OCI-LY1 (cell line): ENCODE measurements at regions not wholly inside any gene's neighbourhood (a gene's known extent, or its start where the extent isn't known, plus 50 kb on each side); places are given as distances from the start of the nearest gene placed in this dataset.

ENCODE experiments used
- H2AFZ ChIP-seq: fragments of 200-600 bp; sonication (generic), shearing (Covaris generic); 2 replicates; pipeline ENCODE4 v1.6.0; 2014; ENCODE audit warnings: antibody characterized with exemption, mild to moderate bottlenecking, low read length
- H3F3A ChIP-seq: fragments of 200-600 bp; sonication (generic), shearing (Covaris generic); 2 replicates; pipeline ENCODE4 v1.6.0; 2014; ENCODE audit warnings: mild to moderate bottlenecking, antibody characterized with exemption, low read length, moderate library complexity; ENCODE audit not compliant: insufficient read depth
- H3K27ac ChIP-seq: fragments of 200-600 bp; sonication (generic); 2 replicates; pipeline ENCODE4 v1.5.1; 2014; ENCODE audit warnings: low read length, mixed run types, mild to moderate bottlenecking, low read depth; ENCODE audit not compliant: poor library complexity, severe bottlenecking
- H3K27me3 ChIP-seq: fragments of 200-600 bp; sonication (generic); 2 replicates; pipeline ENCODE4 v1.6.0; 2014; ENCODE audit warnings: antibody characterized with exemption, mild to moderate bottlenecking, low read length, moderate library complexity; ENCODE audit not compliant: insufficient read depth
- H3K36me3 ChIP-seq: fragments of 200-600 bp; sonication (generic); 2 replicates; pipeline ENCODE4 v1.6.1; 2014; ENCODE audit warnings: mild to moderate bottlenecking, antibody characterized with exemption, low read length, moderate library complexity, mixed read lengths; ENCODE audit not compliant: insufficient read depth
- H3K4me1 ChIP-seq: fragments of 200-600 bp; sonication (generic); 2 replicates; pipeline ENCODE4 v1.5.1; 2014; ENCODE audit warnings: mild to moderate bottlenecking, low read length, moderate library complexity; ENCODE audit not compliant: insufficient read depth, severe bottlenecking
- H3K4me2 ChIP-seq: fragments of 200-600 bp; sonication (generic), shearing (Covaris generic); 2 replicates; pipeline ENCODE4 v1.6.1; 2014; ENCODE audit warnings: low read length
- H3K4me3 ChIP-seq: fragments of 200-600 bp; sonication (generic); 2 replicates; pipeline ENCODE4 v1.5.1; 2014; ENCODE audit warnings: low read length, low read depth, mild to moderate bottlenecking, mixed read lengths; ENCODE audit not compliant: poor library complexity, severe bottlenecking
- H3K79me2 ChIP-seq: fragments of 200-600 bp; shearing (Covaris generic); 2 replicates; pipeline ENCODE4 v1.6.1; 2016; ENCODE audit warnings: mixed run types, low read length, mixed read lengths; ENCODE audit not compliant: insufficient read depth
- H3K9ac ChIP-seq: fragments of 200-600 bp; sonication (generic), shearing (Covaris generic); 2 replicates; pipeline ENCODE4 v1.6.1; 2014; ENCODE audit warnings: mild to moderate bottlenecking, low read length, mixed read lengths
- H3K9me2 ChIP-seq: fragments of 200-600 bp; sonication (generic), shearing (Covaris generic); 2 replicates; pipeline ENCODE4 v1.6.1; 2014; ENCODE audit warnings: low read depth, mild to moderate bottlenecking, low read length, mixed read lengths
- H3K9me3 ChIP-seq: fragments of 200-600 bp; shearing (Covaris generic); 2 replicates; pipeline ENCODE4 v1.6.1; 2014; ENCODE audit warnings: low read length, mixed read lengths
- H4K20me1 ChIP-seq: fragments of 200-600 bp; sonication (generic), shearing (Covaris generic); 2 replicates; pipeline ENCODE4 v1.6.0; 2016; ENCODE audit warnings: mild to moderate bottlenecking, low read length; ENCODE audit not compliant: insufficient read depth
- CTCF ChIP-seq: fragments of 200-600 bp; sonication (generic), shearing (Covaris generic); IDR thresholded peaks from 2 replicates; pipeline ENCODE4 v1.5.1; 2017; ENCODE audit warnings: mild to moderate bottlenecking, antibody characterized with exemption, low read length, moderate library complexity, mixed read lengths
- EZH2 ChIP-seq: fragments of 200-600 bp; sonication (generic), shearing (Covaris generic); IDR thresholded peaks from 2 replicates; pipeline ENCODE4 v1.8.0; 2017; ENCODE audit warnings: borderline replicate concordance, mixed run types, mild to moderate bottlenecking, antibody characterized with exemption, low read length, moderate library complexity, mixed read lengths

- TF ChIP-seq EZH2 (no peak), CTCF (no peak)
Observed at GRCh38 chr21:31594279-31594678, 65.2 kb upstream of the SOD1 start.

DNA sequence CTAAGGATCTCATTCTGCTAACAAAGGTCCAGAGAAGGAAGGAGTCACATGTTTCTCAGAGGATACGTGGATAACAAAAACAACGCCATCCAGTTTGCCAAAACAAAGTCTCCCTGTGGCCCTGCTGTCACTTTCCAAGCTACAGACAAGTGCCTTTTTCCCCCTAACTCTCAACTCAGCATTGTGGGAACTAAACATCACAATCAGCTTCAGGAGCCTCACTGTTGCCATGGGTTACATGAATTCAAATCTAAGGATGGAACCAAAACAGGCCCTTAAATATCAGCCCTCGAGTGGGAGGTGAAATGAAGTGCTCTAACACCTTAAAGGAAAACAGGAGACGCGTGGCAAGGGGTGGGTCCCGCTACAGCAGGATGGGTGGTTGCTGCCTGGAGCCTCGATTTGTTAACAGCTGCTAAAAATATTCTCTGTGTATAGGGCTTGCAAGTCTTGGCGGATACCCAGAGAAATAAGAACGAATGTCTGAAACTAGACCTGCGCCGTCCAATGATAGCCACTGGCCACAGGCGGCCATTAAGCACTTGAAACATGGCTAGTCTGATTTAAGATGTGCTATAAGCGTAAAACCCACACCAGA is 66.4 kb upstream of the SOD1 start:
- H3K9me3 ChIP-seq: no peaks in the 10 kb centered on the region
- no peaks in the 10 kb centered on the region for H3K27me3 ChIP-seq
- no peak overlapping the region for H3K27ac ChIP-seq
- no peak overlapping the region for H3K4me2 ChIP-seq
- no peak overlapping the region for H3K9ac ChIP-seq
- H3F3A ChIP-seq: no peaks in the 10 kb centered on the region
- no peaks in the 10 kb centered on the region for H4K20me1 ChIP-seq
- H3K9me2 ChIP-seq: no peaks in the 10 kb centered on the region
- no peaks in the 10 kb centered on the region for H3K4me1 ChIP-seq
- H3K36me3 ChIP-seq: no peaks in the 10 kb centered on the region
- H3K79me2 ChIP-seq: no peaks in the 10 kb centered on the region
- no peak for TF ChIP-seq EZH2
- TF ChIP-seq CTCF: no peak
- H2AFZ ChIP-seq: no peak overlapping the region
- H3K4me3 ChIP-seq: no peak overlapping the region

More at GRCh38 chr21:31594279-31594678, 65.2 kb upstream of the SOD1 start:
- H3K4me1 ChIP-seq: no peaks in the 10 kb centered on the region
- H3K36me3 ChIP-seq: no peaks in the 10 kb centered on the region
- H3K4me3 ChIP-seq: no peak overlapping the region
- no peak overlapping the region for H3K9ac ChIP-seq
- no peaks in the 10 kb centered on the region for H3K27me3 ChIP-seq
- H3K27ac ChIP-seq: no peak overlapping the region
- H3K79me2 ChIP-seq: no peaks in the 10 kb centered on the region
- no peaks in the 10 kb centered on the region for H4K20me1 ChIP-seq
- no peaks in the 10 kb centered on the region for H3K9me2 ChIP-seq
- no peak overlapping the region for H3K4me2 ChIP-seq
- H3F3A ChIP-seq: no peaks in the 10 kb centered on the region
- H3K9me3 ChIP-seq: no peaks in the 10 kb centered on the region
- no peak overlapping the region for H2AFZ ChIP-seq

DNA sequence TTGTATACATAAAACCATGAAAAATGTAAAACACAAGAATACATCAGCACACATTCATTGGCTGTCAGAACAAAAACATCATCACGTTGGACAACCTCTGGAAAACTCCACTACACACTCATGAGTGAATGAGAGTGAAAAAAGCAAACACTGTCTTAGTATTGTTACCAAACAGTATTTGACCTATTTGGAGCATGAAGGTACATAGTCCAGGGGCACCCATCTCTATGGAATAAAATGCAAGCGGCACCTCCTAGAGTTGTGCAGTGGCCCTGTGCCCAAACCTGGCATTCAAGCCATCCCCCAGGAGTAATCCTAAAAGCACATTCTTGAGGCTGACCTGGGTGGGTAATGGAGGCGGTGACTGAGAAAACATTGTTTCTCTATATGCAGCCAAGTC is 67.0 kb upstream of the SOD1 start:
- no peak overlapping the region for H2AFZ ChIP-seq
- no peaks in the 10 kb centered on the region for H3K36me3 ChIP-seq
- no peaks in the 10 kb centered on the region for H3K79me2 ChIP-seq
- H3K27me3 ChIP-seq: no peaks in the 10 kb centered on the region
- H3F3A ChIP-seq: no peaks in the 10 kb centered on the region
- TF ChIP-seq CTCF (no peak), EZH2 (no peak)
- H3K9me2 ChIP-seq: no peaks in the 10 kb centered on the region
- no peak overlapping the region for H3K4me3 ChIP-seq
- H3K27ac ChIP-seq: no peak overlapping the region
- H3K9ac ChIP-seq: no peak overlapping the region
- H3K9me3 ChIP-seq: no peaks in the 10 kb centered on the region
- no peaks in the 10 kb centered on the region for H3K4me1 ChIP-seq
- no peaks in the 10 kb centered on the region for H4K20me1 ChIP-seq
- no peak overlapping the region for H3K4me2 ChIP-seq
